Mucosa of descending colon (tissue), 3 donors: ENCODE measurements at regions not wholly inside any gene's neighbourhood (a gene's known extent, or its start where the extent isn't known, plus 50 kb on each side); places are given as distances from the start of the nearest gene placed in this dataset.

Experiments used
- ATAC-seq: fragments of 200-7000 bp; cut with Tn5 transposase; one replicate; pipeline ENCODE4 v1.9.1; 2020; ENCODE audit warnings: mild to moderate bottlenecking, moderate library complexity
- DNase-seq, 3 donors: peaks; one replicate each; pipeline ENCODE4 v3.0.0-alpha.2; 2020
- H3K36me3 ChIP-seq: fragments of 200-600 bp; one replicate; pipeline ENCODE4 v1.8.0; 2021; ENCODE audit warnings: low read depth, mild to moderate bottlenecking
- H3K4me1 ChIP-seq: fragments of 200-600 bp; one replicate; pipeline ENCODE4 v1.8.0; 2021; ENCODE audit warnings: low read depth, mild to moderate bottlenecking
- H3K4me3 ChIP-seq: fragments of 200-600 bp; one replicate; pipeline ENCODE4 v1.8.0; 2021; ENCODE audit warnings: mild to moderate bottlenecking
- H3K9me3 ChIP-seq: fragments of 200-600 bp; one replicate; pipeline ENCODE4 v1.8.0; 2021; ENCODE audit warnings: mild to moderate bottlenecking
- intact Hi-C, 2 donors: fragments of 100-400 bp; cut with DNase I in 1 of 2; cut with micrococcal nuclease in 1 of 2; formaldehyde crosslinking; loops; one replicate each; pipeline versions ENCODE4 v1.11.0 to v1.11.1; 2022; cut with DNase I, micrococcal nuclease
- TF ChIP-seq, protein P1 (sequence below): fragments of 200-600 bp; IDR thresholded peaks from one replicate; pipeline ENCODE4 v1.8.0; 2022; ENCODE audit warnings: antibody characterized with exemption, mild to moderate bottlenecking
- donor health status: DM: no; HTN: no; CAD: no; lungs with moderate emphysema.
- donor health status: DM: no; HTN: no; CAD: no.
- donor health status: DM: no; HTN: yes; CAD: no.

DNA sequence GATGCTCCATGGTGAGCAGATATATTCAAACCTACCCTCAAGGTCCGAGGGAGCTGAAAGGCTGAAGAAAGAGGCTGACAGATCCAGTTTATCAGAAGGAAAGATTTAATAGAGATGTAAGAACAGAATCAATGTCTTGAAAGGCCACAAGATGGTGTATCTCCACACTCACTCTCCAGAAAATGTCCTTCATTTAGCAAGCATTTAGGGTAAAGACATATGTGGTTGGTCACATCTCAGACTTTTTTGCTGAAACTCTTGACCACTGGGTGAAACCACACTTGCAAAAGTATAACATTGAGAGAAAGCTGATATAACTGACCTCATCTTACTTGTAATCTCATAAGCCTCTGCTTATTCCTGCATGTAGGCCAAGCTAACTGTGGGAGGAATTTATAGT lies 745.8 kb upstream of the GALNTL6 start:
- DNase-seq (no peak), ATAC-seq (no peak)
- Histone ChIP-seq H3K9me3 (peaks cover 28% of the 10 kb centered on the region), H3K36me3 (no peaks in the 10 kb centered on the region), H3K4me1 (no peaks in the 10 kb centered on the region), H3K4me3 (no peak overlapping the region)
- intact Hi-C loops, result no loop called here
- TF ChIP-seq, protein P1, sequence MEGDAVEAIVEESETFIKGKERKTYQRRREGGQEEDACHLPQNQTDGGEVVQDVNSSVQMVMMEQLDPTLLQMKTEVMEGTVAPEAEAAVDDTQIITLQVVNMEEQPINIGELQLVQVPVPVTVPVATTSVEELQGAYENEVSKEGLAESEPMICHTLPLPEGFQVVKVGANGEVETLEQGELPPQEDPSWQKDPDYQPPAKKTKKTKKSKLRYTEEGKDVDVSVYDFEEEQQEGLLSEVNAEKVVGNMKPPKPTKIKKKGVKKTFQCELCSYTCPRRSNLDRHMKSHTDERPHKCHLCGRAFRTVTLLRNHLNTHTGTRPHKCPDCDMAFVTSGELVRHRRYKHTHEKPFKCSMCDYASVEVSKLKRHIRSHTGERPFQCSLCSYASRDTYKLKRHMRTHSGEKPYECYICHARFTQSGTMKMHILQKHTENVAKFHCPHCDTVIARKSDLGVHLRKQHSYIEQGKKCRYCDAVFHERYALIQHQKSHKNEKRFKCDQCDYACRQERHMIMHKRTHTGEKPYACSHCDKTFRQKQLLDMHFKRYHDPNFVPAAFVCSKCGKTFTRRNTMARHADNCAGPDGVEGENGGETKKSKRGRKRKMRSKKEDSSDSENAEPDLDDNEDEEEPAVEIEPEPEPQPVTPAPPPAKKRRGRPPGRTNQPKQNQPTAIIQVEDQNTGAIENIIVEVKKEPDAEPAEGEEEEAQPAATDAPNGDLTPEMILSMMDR, result no peak

DNA sequence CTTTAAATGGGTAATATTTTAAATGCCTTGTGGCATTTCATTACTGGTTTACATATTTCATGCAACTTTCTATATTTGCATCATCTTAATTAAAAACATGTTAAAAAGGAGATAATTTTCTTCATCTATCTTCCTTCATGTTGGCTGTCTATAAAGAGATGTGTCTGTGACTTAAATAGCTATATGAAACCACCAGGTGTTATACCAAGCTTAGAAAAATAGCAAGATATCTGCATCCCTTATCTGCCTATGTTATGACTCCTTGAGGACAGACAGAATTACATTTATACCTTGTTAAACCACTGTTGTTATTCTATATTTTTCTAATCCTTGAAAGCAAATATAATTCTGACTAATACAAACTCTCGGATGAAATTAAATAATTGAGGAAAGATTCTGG lies 763.8 kb upstream of the GALNTL6 start:
- no peak overlapping the region for H3K4me3 ChIP-seq
- H3K36me3 ChIP-seq, result no peaks in the 10 kb centered on the region
- H3K9me3 ChIP-seq, result peaks cover 12% of the 10 kb centered on the region
- no peak for ATAC-seq
- H3K4me1 ChIP-seq, result no peaks in the 10 kb centered on the region
- intact Hi-C loops, result no loop called here
- DNase-seq, result no peak
- TF ChIP-seq, protein P1, result no peak

DNA sequence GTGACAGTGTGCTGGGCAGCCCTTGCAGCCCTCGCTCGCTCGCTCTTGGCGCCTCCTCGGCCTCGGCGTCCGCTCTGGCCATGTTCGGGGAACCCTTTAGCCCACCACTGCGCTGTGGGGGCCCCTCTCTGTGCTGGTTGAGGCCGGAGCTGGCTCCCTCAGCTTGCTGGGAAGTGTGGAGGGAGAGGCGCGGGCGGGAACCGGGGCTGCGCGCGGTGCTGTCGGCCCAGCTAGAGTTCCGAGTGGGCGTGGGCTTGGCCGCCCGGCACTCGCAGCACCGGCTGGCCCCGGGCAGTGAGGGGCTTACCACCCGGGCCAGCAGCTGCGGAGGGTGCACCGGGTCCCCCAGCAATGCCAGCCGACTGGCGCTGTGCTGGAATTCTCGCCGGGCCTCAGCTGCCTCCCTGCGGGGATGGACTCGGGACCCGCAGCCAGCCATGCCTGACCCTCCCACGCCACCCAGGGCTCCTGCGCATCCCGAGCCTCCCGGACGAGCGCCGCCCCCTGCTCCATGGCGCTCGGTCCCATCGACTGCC lies 770.1 kb upstream of the GALNTL6 start:
- Histone ChIP-seq H3K36me3 (no peaks in the 10 kb centered on the region), H3K4me1 (no peaks in the 10 kb centered on the region), H3K4me3 (no peak overlapping the region), H3K9me3 (peaks cover 22% of the 10 kb centered on the region)
- DNase-seq (no peak), ATAC-seq (no peak)
- intact Hi-C loops, result no loop called here
- TF ChIP-seq, protein P1, result no peak

DNA sequence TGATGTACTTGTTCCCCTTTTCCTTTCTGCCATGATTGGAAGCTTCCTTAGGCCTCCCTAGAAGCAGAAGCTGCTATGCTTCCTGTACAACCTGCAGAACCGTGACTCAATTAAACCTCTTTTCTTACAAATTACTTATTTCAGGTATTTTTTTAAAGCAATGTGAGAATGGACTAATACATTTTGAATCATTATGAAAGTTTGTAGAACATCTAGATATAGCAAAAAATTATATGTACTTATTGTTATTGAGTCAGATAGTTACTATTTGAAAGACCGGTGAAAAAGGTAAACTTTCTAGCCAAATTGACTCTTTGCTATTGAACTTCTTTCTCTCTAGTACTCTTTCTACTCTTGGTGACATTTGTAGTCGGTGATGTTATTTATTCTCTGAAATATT lies 777.3 kb upstream of the GALNTL6 start:
- intact Hi-C loops, result no loop called here
- no peak for ATAC-seq
- Histone ChIP-seq H3K9me3 (no peaks in the 10 kb centered on the region), H3K4me1 (no peaks in the 10 kb centered on the region), H3K4me3 (no peak overlapping the region), H3K36me3 (no peaks in the 10 kb centered on the region)
- no peak for DNase-seq
- TF ChIP-seq, protein P1, result no peak

GRCh38 chr4:171031338-171031737 lies 781.9 kb upstream of the GALNTL6 start:
- DNase-seq (no peak), ATAC-seq (no peak)
- TF ChIP-seq, protein P1, result no peak
- intact Hi-C loops, result no loop called here
- Histone ChIP-seq H3K9me3 (no peaks in the 10 kb centered on the region), H3K4me1 (no peaks in the 10 kb centered on the region), H3K4me3 (no peak overlapping the region), H3K36me3 (no peaks in the 10 kb centered on the region)

GRCh38 chr4:171025776-171026175 lies 787.4 kb upstream of the GALNTL6 start:
- intact Hi-C loops, result no loop called here
- Histone ChIP-seq H3K36me3 (no peaks in the 10 kb centered on the region), H3K4me1 (no peaks in the 10 kb centered on the region), H3K9me3 (no peaks in the 10 kb centered on the region), H3K4me3 (no peak overlapping the region)
- TF ChIP-seq, protein P1, result no peak
- no peak for ATAC-seq
- no peak for DNase-seq
